ENCODE measurements at regions not wholly inside any gene's neighbourhood (a gene's known extent, or its start where the extent isn't known, plus 50 kb on each side); places are given as distances from the start of the nearest gene placed in this dataset.

DNA sequence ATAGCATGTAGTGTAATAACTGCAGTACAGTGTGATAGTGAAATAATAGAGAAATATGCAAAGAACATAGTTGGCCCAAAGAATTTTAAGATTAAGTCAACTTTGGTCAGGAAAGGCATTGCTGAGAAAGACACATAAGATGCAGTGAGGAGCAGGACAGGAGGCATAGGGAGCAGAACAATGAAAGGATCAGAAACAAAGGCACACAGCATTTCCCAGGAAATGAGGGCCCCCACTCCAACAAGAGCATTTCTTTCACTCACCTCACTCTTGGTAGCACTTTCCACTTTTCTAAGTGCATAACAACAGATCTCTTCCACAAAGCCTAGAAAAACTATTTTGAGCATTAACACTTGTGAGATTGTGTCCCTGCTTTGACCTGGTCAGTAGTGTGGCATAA lies 238.4 kb upstream of the FAT3 start:
- Mint-ChIP-seq H3K27ac (no peak overlapping the region), H3K4me3 (no peak overlapping the region), H3K4me1 (no peaks in the 10 kb centered on the region), H3K9me3 (peaks cover 20% of the 10 kb centered on the region), H3K27me3 (ENCODE audit: low read depth) (no peaks in the 10 kb centered on the region), H3K36me3 (no peaks in the 10 kb centered on the region)
- DNase-seq (ENCODE audit: low spot score in 2 of 2, unreplicated experiment in 2 of 2), result no peak
- TF ChIP-seq, protein P1, sequence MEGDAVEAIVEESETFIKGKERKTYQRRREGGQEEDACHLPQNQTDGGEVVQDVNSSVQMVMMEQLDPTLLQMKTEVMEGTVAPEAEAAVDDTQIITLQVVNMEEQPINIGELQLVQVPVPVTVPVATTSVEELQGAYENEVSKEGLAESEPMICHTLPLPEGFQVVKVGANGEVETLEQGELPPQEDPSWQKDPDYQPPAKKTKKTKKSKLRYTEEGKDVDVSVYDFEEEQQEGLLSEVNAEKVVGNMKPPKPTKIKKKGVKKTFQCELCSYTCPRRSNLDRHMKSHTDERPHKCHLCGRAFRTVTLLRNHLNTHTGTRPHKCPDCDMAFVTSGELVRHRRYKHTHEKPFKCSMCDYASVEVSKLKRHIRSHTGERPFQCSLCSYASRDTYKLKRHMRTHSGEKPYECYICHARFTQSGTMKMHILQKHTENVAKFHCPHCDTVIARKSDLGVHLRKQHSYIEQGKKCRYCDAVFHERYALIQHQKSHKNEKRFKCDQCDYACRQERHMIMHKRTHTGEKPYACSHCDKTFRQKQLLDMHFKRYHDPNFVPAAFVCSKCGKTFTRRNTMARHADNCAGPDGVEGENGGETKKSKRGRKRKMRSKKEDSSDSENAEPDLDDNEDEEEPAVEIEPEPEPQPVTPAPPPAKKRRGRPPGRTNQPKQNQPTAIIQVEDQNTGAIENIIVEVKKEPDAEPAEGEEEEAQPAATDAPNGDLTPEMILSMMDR (IDR thresholded peaks at IDR 0.05; ENCODE audit: unreplicated experiment), result no peak

DNA sequence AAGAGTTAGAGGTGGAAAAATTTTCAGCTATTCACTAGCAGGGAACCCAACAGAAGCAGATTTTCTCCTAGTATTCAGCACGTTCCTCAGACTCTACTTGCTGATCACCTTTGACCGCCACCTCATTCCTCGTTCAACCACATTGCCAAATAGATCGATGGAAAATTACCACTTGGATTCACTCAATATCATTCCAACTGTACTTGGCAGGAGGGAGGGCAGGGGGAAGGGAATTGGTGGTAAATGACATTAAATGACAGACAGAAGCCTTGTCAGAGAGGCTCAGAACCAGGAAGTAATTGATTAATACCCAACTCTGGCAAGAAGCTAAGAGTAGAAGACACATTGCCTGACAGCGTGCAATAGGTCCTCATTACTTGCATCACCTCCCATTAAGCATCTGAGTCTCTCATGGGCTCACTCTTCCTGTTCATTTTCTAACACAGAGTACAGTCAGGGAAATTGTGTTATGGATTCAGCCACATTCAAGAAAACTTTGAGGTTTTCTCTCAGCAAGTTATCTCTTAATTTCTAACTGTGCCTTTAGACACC lies 240.5 kb upstream of the FAT3 start:
- Mint-ChIP-seq H3K27ac (no peak overlapping the region), H3K36me3 (no peaks in the 10 kb centered on the region), H3K27me3 (ENCODE audit: low read depth) (no peaks in the 10 kb centered on the region), H3K9me3 (peaks cover 22% of the 10 kb centered on the region), H3K4me1 (peaks cover 3% of the 10 kb centered on the region), H3K4me3 (no peak overlapping the region)
- no peak for DNase-seq (ENCODE audit: low spot score in 2 of 2, unreplicated experiment in 2 of 2)
- TF ChIP-seq, protein P1 (IDR thresholded peaks at IDR 0.05; ENCODE audit: unreplicated experiment), result no peak

DNA sequence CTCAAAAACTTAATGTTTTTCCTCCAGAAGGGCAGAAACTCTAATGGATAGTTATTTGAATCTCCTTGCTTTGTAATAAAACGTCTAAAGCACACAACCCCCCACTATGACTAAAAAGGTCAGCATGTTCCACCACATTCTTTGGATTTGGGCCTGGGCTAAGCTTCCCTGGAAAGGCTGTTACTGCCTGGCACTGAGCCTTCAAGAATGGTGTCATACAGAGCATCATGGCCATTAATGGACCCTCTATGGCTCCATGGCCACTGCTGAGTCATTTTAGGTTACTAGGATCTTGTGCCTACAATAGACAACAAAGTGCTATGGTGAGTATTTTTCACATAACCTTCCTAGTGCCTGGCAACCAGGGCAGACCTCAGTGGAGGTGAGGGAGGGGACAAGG lies 242.6 kb upstream of the FAT3 start:
- Mint-ChIP-seq H3K27ac (no peak overlapping the region), H3K36me3 (no peaks in the 10 kb centered on the region), H3K4me1 (peaks cover 10% of the 10 kb centered on the region), H3K9me3 (peaks cover 4% of the 10 kb centered on the region), H3K4me3 (no peak overlapping the region), H3K27me3 (ENCODE audit: low read depth) (no peaks in the 10 kb centered on the region)
- no peak for DNase-seq (ENCODE audit: low spot score in 2 of 2, unreplicated experiment in 2 of 2)
- TF ChIP-seq, protein P1 (IDR thresholded peaks at IDR 0.05; ENCODE audit: unreplicated experiment), result no peak

DNA sequence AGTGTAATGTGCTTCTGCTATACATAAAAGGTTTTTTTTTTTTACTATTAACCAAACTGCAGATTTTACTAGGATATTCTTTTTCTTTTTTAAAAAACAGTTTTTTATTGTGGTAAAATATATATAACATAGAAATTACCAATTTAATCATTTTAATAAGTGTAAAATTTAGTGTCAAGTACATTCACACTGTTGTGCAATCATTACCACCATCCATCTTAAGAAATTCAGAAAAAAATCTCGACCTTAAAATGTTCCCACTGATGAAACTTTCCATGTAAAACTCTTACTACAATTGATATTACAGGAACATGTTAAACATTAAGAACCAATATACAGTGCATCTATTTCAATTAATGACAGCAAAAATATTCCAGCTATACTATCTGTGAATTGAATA lies 244.8 kb upstream of the FAT3 start:
- no peak overlapping the region for H3K4me3 Mint-ChIP-seq
- TF ChIP-seq, protein P1 (IDR thresholded peaks at IDR 0.05; ENCODE audit: unreplicated experiment), result no peak
- peaks cover 12% of the 10 kb centered on the region for H3K4me1 Mint-ChIP-seq
- H3K9me3 Mint-ChIP-seq, result peaks cover 4% of the 10 kb centered on the region
- DNase-seq (ENCODE audit: low spot score in 2 of 2, unreplicated experiment in 2 of 2), result no peak
- no peak overlapping the region for H3K27ac Mint-ChIP-seq
- no peaks in the 10 kb centered on the region for H3K36me3 Mint-ChIP-seq
- no peaks in the 10 kb centered on the region for H3K27me3 Mint-ChIP-seq (ENCODE audit: low read depth)

DNA sequence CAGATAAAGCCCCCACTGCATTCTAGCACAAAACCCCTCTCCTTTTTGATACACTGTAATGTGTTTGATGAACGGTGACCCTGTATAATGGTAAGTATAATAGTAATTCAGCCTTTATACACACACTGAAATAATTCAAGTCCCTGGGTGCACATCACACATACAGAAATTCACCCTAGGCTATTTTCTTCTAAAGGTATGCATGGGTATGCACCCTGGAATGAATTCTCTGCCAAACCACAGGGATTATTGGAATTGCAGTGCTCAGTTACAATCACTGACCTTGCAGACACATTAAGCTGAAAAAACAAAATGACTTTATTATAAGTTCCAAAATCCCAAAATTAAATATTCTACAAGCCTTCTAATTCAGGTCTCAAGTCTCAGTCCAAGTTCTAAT lies 245.9 kb upstream of the FAT3 start:
- H3K9me3 Mint-ChIP-seq, result peaks cover 4% of the 10 kb centered on the region
- H3K4me3 Mint-ChIP-seq, result no peak overlapping the region
- no peaks in the 10 kb centered on the region for H3K36me3 Mint-ChIP-seq
- H3K27ac Mint-ChIP-seq, result no peak overlapping the region
- peaks cover 12% of the 10 kb centered on the region for H3K4me1 Mint-ChIP-seq
- DNase-seq (ENCODE audit: low spot score in 2 of 2, unreplicated experiment in 2 of 2), result no peak
- H3K27me3 Mint-ChIP-seq (ENCODE audit: low read depth), result no peaks in the 10 kb centered on the region
- TF ChIP-seq, protein P1 (IDR thresholded peaks at IDR 0.05; ENCODE audit: unreplicated experiment), result no peak

All from mesothelial cell of epicardium (in vitro differentiated cells).